GM21367 (cell line): ENCODE measurements at regions not wholly inside any gene's neighbourhood (a gene's known extent, or its start where the extent isn't known, plus 50 kb on each side); places are given as distances from the start of the nearest gene placed in this dataset.

Experiments
- ATAC-seq: cut with Tn5 transposase; IDR thresholded peaks from one replicate; pipeline ENCODE4 v1.9.1; 2021; ENCODE audit not compliant: unreplicated experiment

- no peak for ATAC-seq
These were observed 129.9 kb downstream of the CDC42EP3 start for GRCh38 chr2:37541516-37541915.

- no peak for ATAC-seq
These were observed 127.4 kb downstream of the CDC42EP3 start for GRCh38 chr2:37543999-37544557.

GRCh38 chr2:37544591-37545031, 126.8 kb downstream of the CDC42EP3 start:
- ATAC-seq, result no peak

GRCh38 chr2:37549598-37549997, 121.8 kb downstream of the CDC42EP3 start:
- peak; percentile 49 for ATAC-seq

- peak; percentile 44 for ATAC-seq
These were observed 121.3 kb downstream of the CDC42EP3 start for GRCh38 chr2:37550190-37550589.

GRCh38 chr2:37551783-37552182, 119.7 kb downstream of the CDC42EP3 start:
- no peak for ATAC-seq

GRCh38 chr2:37552339-37552738, 119.1 kb downstream of the CDC42EP3 start:
- no peak for ATAC-seq

- ATAC-seq, result no peak
These were observed 117.9 kb downstream of the CDC42EP3 start for GRCh38 chr2:37553411-37554154.

- ATAC-seq, result no peak
These were observed 117.3 kb downstream of the CDC42EP3 start for GRCh38 chr2:37554155-37554510.

- no peak for ATAC-seq
These were observed 116.8 kb downstream of the CDC42EP3 start for GRCh38 chr2:37554687-37555086.

- ATAC-seq, result peak; percentile 44
These were observed 116.0 kb downstream of the CDC42EP3 start for GRCh38 chr2:37555457-37555856.

GRCh38 chr2:37556256-37556655, 115.2 kb downstream of the CDC42EP3 start:
- ATAC-seq, result no peak

GRCh38 chr2:37558623-37559022, 112.8 kb downstream of the CDC42EP3 start:
- ATAC-seq, result peak; percentile 61

- no peak for ATAC-seq
These were observed 111.1 kb downstream of the CDC42EP3 start for GRCh38 chr2:37560241-37560848.

- no peak for ATAC-seq
These were observed 110.4 kb downstream of the CDC42EP3 start for GRCh38 chr2:37560863-37561614.

- peak; percentile 60 for ATAC-seq
These were observed 109.5 kb downstream of the CDC42EP3 start for GRCh38 chr2:37561615-37562569.

- no peak for ATAC-seq
These were observed 107.9 kb downstream of the CDC42EP3 start for GRCh38 chr2:37563375-37564015.

GRCh38 chr2:37564356-37564755, 107.1 kb downstream of the CDC42EP3 start:
- ATAC-seq, result no peak

- no peak for ATAC-seq
These were observed 104.9 kb downstream of the CDC42EP3 start for GRCh38 chr2:37566517-37566981.

- ATAC-seq, result no peak
These were observed 102.9 kb downstream of the CDC42EP3 start for GRCh38 chr2:37568565-37568964.
